HepG2 (cell line): ENCODE measurements at regions not wholly inside any gene's neighbourhood (a gene's known extent, or its start where the extent isn't known, plus 50 kb on each side); places are given as distances from the start of the nearest gene placed in this dataset.

ENCODE experiments used
- ATAC-seq: fragments of 200-7000 bp; cut with Tn5 transposase; 3 replicates; pipeline ENCODE4 v1.9.1; 2020; ENCODE audit warnings: mild to moderate bottlenecking, moderate library complexity
- BruUV-seq: library from RNA; stranded (reverse); fragments of 400-500 nt; replicated peaks from 2 replicates; lab custom pipeline; 2021; lab: Mats Ljungman, UMichigan
- CTCF ChIA-PET: fragments of 300-600 bp; formaldehyde crosslinking; extraction: SDS; loops from one replicate; lab custom pipeline; 2021; ENCODE audit warnings: low total read pairs, inconsistent platforms, low intra/inter-chr PET ratio; lab: Yijun Ruan, JAX
- POLR2A ChIA-PET: fragments of 350-600 bp; sonication (Branson Sonifier 250); formaldehyde crosslinking; loops from one replicate; lab custom pipeline; 2020; ENCODE audit warnings: antibody characterized with exemption, inconsistent platforms; lab: Yijun Ruan, JAX
- DNase-seq: peaks from one replicate; pipeline ENCODE4 v3.0.0-alpha.2; 2015; ENCODE audit warnings: low spot score
- FAIRE-seq: peaks from 3 replicates; lab custom pipeline; 2011; peaks lifted over from hg19 to GRCh38; lab: Jason Lieb, UNC
- H2AFZ ChIP-seq: one replicate; pipeline ENCODE4 v1.6.1; 2011; ENCODE audit warnings: low read length, inconsistent platforms
- H3K27ac ChIP-seq: fragments of 300-600 bp; 3 replicates; pipeline ENCODE4 v1.8.0; 2011; ENCODE audit warnings: mixed run types, mild to moderate bottlenecking, mixed read lengths, low read length, inconsistent platforms; ENCODE audit not compliant: insufficient read depth; ENCODE audit errors: extremely low read length
- H3K27me3 ChIP-seq, 2 experiments: fragments of 200-600 bp in 1 of 2; 2 replicates in 1 of 2; 3 replicates in 1 of 2; pipeline versions ENCODE4 v1.6.0 to v1.8.0; 2011; ENCODE audit warnings: low read length in 2 of 2, mild to moderate bottlenecking in 2 of 2, moderate library complexity in 2 of 2, inconsistent platforms in 1 of 2; ENCODE audit not compliant: insufficient read depth in 2 of 2, control insufficient read depth in 1 of 2
- H3K36me3 ChIP-seq, 2 experiments: fragments of 200-600 bp in 1 of 2; replicated peaks in 1 of 2; 2 replicates in 1 of 2; 3 replicates in 1 of 2; pipeline versions ENCODE4 v1.5.1 to v1.8.0; 2011; ENCODE audit warnings: low read length in 2 of 2, inconsistent platforms in 1 of 2; ENCODE audit not compliant: insufficient read depth in 2 of 2, control insufficient read depth in 1 of 2
- H3K4me1 ChIP-seq: 2 replicates; pipeline ENCODE4 v1.5.1; 2012; ENCODE audit warnings: low read length, inconsistent platforms; ENCODE audit not compliant: insufficient read depth
- H3K4me2 ChIP-seq: 2 replicates; pipeline ENCODE4 v1.6.0; 2011; ENCODE audit warnings: low read depth, low read length, inconsistent platforms
- H3K4me3 ChIP-seq, 3 experiments: fragments of 200-600 bp in 1 of 3; sonication (generic), shearing (Covaris generic) in 1 of 3; replicated peaks in 1 of 3; 2 replicates each; pipeline ENCODE4 v1.5.1; 2011 to 2016; ENCODE audit warnings: low read length in 3 of 3, inconsistent platforms in 2 of 3, low read depth in 2 of 3, mild to moderate bottlenecking in 2 of 3, control low read depth in 1 of 3, mixed read lengths in 1 of 3; ENCODE audit not compliant: insufficient read depth in 1 of 3
- H3K79me2 ChIP-seq: one replicate; pipeline ENCODE4 v1.6.1; 2011; ENCODE audit warnings: low read length, inconsistent platforms; ENCODE audit not compliant: insufficient read depth
- H3K9ac ChIP-seq: 2 replicates; pipeline ENCODE4 v1.6.0; 2011; ENCODE audit warnings: mild to moderate bottlenecking, low read depth, low read length, inconsistent platforms; ENCODE audit not compliant: insufficient read depth
- H3K9me3 ChIP-seq: 2 replicates; pipeline ENCODE4 v1.5.1; 2012; ENCODE audit warnings: mild to moderate bottlenecking, low read length
- H4K20me1 ChIP-seq: 2 replicates; pipeline ENCODE4 v1.6.0; 2011; ENCODE audit warnings: inconsistent platforms, mild to moderate bottlenecking, low read length, moderate library complexity; ENCODE audit not compliant: insufficient read depth
- UBTF ChIP-seq: sonication (generic); formaldehyde crosslinking; IDR thresholded peaks from 2 replicates; pipeline ENCODE4 v1.4.0; 2020; ENCODE audit warnings: mild to moderate bottlenecking, missing genetic modification reagents
- ZBTB21 ChIP-seq: sonication (generic); formaldehyde crosslinking; IDR thresholded peaks from 2 replicates; pipeline ENCODE4 v1.4.0; 2020; ENCODE audit warnings: missing genetic modification reagents
- ZNF20 ChIP-seq: sonication (generic); formaldehyde crosslinking; IDR thresholded peaks from 2 replicates; pipeline ENCODE4 v1.4.0; 2020; ENCODE audit warnings: mild to moderate bottlenecking, moderate library complexity, missing genetic modification reagents
- ZNF296 ChIP-seq: sonication (generic); formaldehyde crosslinking; conservative IDR thresholded peaks from 2 replicates; pipeline ENCODE4 v1.5.0; 2020; ENCODE audit warnings: mild to moderate bottlenecking, missing genetic modification reagents
- WGBS: methylation state at CpG from one replicate; pipeline ENCODE4 v1.1.6; 2017; ENCODE audit warnings: low lambda C conversion rate; 5-methylcytosine and 5-hydroxymethylcytosine counted together
- in situ Hi-C: cut with HindIII; loops from 2 replicates; pipeline ENCODE4 v1.10.0; 2017; ENCODE audit warnings: low pct_unique_long_range_greater_than_20kb; ENCODE audit not compliant: extremely low pct_ligation_motif_present
- intact Hi-C: fragments of 100-400 bp; cut with micrococcal nuclease; formaldehyde crosslinking; loops from one replicate; pipeline ENCODE4 v1.10.0; 2022; ENCODE audit not compliant: unreplicated experiment
- TF ChIP-seq, protein P1 (sequence below): sonication (generic); formaldehyde crosslinking; IDR thresholded peaks from 2 replicates; pipeline ENCODE4 v1.4.0; 2020; ENCODE audit warnings: mild to moderate bottlenecking, missing genetic modification reagents
- TF ChIP-seq, protein P2 (sequence below): sonication (generic); formaldehyde crosslinking; IDR thresholded peaks from 2 replicates; pipeline ENCODE4 v1.4.0; 2020; ENCODE audit warnings: mild to moderate bottlenecking, missing genetic modification reagents
- TF ChIP-seq, protein P3 (sequence below): sonication (generic); formaldehyde crosslinking; IDR thresholded peaks from 2 replicates; pipeline ENCODE4 v1.5.0; 2020; ENCODE audit warnings: missing genetic modification reagents

GRCh38 chr10:121099181-121099580 lies 248.0 kb downstream of the WDR11 start:
- no peak for DNase-seq
- Histone ChIP-seq H3K9ac (no peak overlapping the region), H4K20me1 (no peaks in the 10 kb centered on the region), H3K36me3 (no peaks in the 10 kb centered on the region), H3K4me2 (no peak overlapping the region), H2AFZ (no peak overlapping the region), H3K27me3 (no peaks in the 10 kb centered on the region), H3K27ac (no peak overlapping the region), H3K4me1 (peaks cover 25% of the 10 kb centered on the region), H3K4me3 (no peak overlapping the region), H3K79me2 (no peaks in the 10 kb centered on the region), H3K9me3 (no peaks in the 10 kb centered on the region)
- no TSS peak for BruUV-seq
- in situ Hi-C loops (no loop called here), intact Hi-C loops (no loop called here)
- ATAC-seq = no peak
- FAIRE-seq = no peak
- TF ChIP-seq UBTF (CRISPR knock-in tag) (no peak), ZNF20 (CRISPR knock-in tag) (no peak), ZBTB21 (CRISPR knock-in tag) (no peak), ZNF296 (CRISPR knock-in tag) (no peak)
- TF ChIP-seq, protein P1, sequence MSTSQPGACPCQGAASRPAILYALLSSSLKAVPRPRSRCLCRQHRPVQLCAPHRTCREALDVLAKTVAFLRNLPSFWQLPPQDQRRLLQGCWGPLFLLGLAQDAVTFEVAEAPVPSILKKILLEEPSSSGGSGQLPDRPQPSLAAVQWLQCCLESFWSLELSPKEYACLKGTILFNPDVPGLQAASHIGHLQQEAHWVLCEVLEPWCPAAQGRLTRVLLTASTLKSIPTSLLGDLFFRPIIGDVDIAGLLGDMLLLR (CRISPR knock-in tag) = no peak
- TF ChIP-seq, protein P2, sequence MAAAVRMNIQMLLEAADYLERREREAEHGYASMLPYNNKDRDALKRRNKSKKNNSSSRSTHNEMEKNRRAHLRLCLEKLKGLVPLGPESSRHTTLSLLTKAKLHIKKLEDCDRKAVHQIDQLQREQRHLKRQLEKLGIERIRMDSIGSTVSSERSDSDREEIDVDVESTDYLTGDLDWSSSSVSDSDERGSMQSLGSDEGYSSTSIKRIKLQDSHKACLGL (CRISPR knock-in tag) = no peak
- TF ChIP-seq, protein P3, sequence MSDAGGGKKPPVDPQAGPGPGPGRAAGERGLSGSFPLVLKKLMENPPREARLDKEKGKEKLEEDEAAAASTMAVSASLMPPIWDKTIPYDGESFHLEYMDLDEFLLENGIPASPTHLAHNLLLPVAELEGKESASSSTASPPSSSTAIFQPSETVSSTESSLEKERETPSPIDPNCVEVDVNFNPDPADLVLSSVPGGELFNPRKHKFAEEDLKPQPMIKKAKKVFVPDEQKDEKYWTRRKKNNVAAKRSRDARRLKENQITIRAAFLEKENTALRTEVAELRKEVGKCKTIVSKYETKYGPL (CRISPR knock-in tag) = no peak
- POLR2A ChIA-PET = no interaction called here
- CTCF ChIA-PET = no interaction called here
- WGBS = 67% methylated on average over 5 of the region's 5 CpGs
